Tibial nerve (tissue), 4 donors: ENCODE measurements at regions not wholly inside any gene's neighbourhood (a gene's known extent, or its start where the extent isn't known, plus 50 kb on each side); places are given as distances from the start of the nearest gene placed in this dataset.
"Not testable (repeated sequence)": the region's sequence is repeated elsewhere in the genome, so short reads cannot be mapped to it uniquely, and the experiment has no call there.

Experiments used
- DNase-seq, 2 donors: peaks; one replicate each; pipeline ENCODE4 v3.0.0-alpha.2; 2019; ENCODE audit warnings: low spot score in 2 of 2
- H3K27ac ChIP-seq, 4 donors: fragments of 200-600 bp; sonication (generic) in 3 of 4; one replicate each; pipeline ENCODE4 v1.5.1; 2017 to 2019; ENCODE audit warnings: mild to moderate bottlenecking in 1 of 4
- H3K27me3 ChIP-seq, 2 donors: fragments of 200-600 bp; sonication (generic) in 1 of 2; one replicate each; pipeline versions ENCODE4 v1.5.1 to v1.6.0; 2017 to 2019
- H3K36me3 ChIP-seq, 3 donors: fragments of 200-600 bp; sonication (generic); one replicate each; pipeline ENCODE4 v1.5.1; 2018 to 2019
- H3K4me1 ChIP-seq, 4 donors: fragments of 200-600 bp; sonication (generic) in 3 of 4; one replicate each; pipeline ENCODE4 v1.5.1; 2017 to 2019
- H3K4me3 ChIP-seq, 4 donors: fragments of 200-600 bp; sonication (generic) in 3 of 4; one replicate each; pipeline ENCODE4 v1.5.1; 2017 to 2019; ENCODE audit warnings: mild to moderate bottlenecking in 1 of 4, moderate library complexity in 1 of 4
- H3K9me3 ChIP-seq, 4 donors: fragments of 200-600 bp; sonication (generic) in 3 of 4; one replicate each; pipeline ENCODE4 v1.5.1; 2017 to 2019
- CTCF ChIP-seq, 5 experiments: fragments of 200-600 bp in 3 of 5; fragments of 450-650 bp in 2 of 5; sonication (generic) in 3 of 5; IDR thresholded peaks; one replicate each; pipeline ENCODE4 v1.5.1; 2016 to 2019; ENCODE audit warnings: antibody characterized with exemption in 5 of 5, mild to moderate bottlenecking in 3 of 5, moderate library complexity in 2 of 5
- EP300 ChIP-seq, 2 donors: sonication (generic); formaldehyde crosslinking; IDR thresholded peaks; one replicate each; pipeline ENCODE4 v1.6.1; 2017; ENCODE audit warnings: antibody characterized with exemption in 2 of 2, mild to moderate bottlenecking in 1 of 2
- POLR2A ChIP-seq, 2 donors: fragments of 450-650 bp; IDR thresholded peaks; one replicate each; pipeline ENCODE4 v1.6.1; 2017; ENCODE audit warnings: antibody characterized with exemption in 2 of 2, mild to moderate bottlenecking in 2 of 2, moderate library complexity in 2 of 2
- WGBS, 2 donors: methylation state at CpG; one replicate each; pipeline ENCODE4 v1.1.5; 2018; 5-methylcytosine and 5-hydroxymethylcytosine counted together

- H3K4me1 ChIP-seq, result no peaks in the 10 kb centered on the region
- H3K4me3 ChIP-seq, result no peak overlapping the region
- no peak for DNase-seq
- no peaks in the 10 kb centered on the region for H3K9me3 ChIP-seq
- 25 to 35% methylated on average over 2 of the region's 2 CpGs for WGBS, 2 donors
- H3K27me3 ChIP-seq, result no peaks in the 10 kb centered on the region
- H3K36me3 ChIP-seq, result no peaks in the 10 kb centered on the region
- no peak overlapping the region for H3K27ac ChIP-seq
- TF ChIP-seq EP300 (IDR thresholded peaks at IDR 0.05) (no peak), CTCF (IDR thresholded peaks at IDR 0.05) (no peak), POLR2A (IDR thresholded peaks at IDR 0.05) (no peak)
These were observed 191.3 kb upstream of the KCNJ3 start for GRCh38 chr2:154507186-154507585.

- TF ChIP-seq POLR2A (IDR thresholded peaks at IDR 0.05), result no peak
These were observed 179.6 kb upstream of the KCNJ3 start for GRCh38 chr2:154518872-154519271.

DNA sequence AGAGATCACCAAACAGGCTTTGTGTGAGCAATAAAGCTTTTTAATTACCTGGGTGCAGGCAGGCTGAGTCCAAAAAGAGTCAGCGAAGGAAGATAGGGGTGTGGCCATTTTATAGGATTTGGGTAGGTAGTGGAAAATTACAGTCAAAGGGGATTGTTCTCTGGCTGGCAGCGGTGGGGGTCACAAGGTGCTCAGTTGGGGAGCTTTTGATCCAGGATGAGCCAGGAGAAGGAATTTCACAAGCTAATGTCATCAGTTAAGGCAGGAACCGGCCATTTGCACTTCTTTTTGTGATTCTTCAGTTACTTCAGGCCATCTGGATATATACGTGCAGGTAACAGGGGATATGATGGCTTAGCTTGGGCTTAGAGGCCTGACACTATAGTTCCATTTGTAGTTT is 177.5 kb upstream of the KCNJ3 start:
- H3K4me3 ChIP-seq, DNase-seq, H3K27ac ChIP-seq, H3K36me3 ChIP-seq, H3K27me3 ChIP-seq, H3K9me3 ChIP-seq, H3K4me1 ChIP-seq: not testable (repeated sequence)
- 85 to 90% methylated on average over 4 of the region's 4 CpGs for WGBS, 2 donors

More at GRCh38 chr2:154518872-154519271, 179.6 kb upstream of the KCNJ3 start:
- no peaks in the 10 kb centered on the region for H3K27me3 ChIP-seq
- no peak overlapping the region for H3K27ac ChIP-seq
- no peaks in the 10 kb centered on the region for H3K4me1 ChIP-seq
- H3K4me3 ChIP-seq, result no peak overlapping the region
- no peaks in the 10 kb centered on the region for H3K36me3 ChIP-seq
- DNase-seq, result no peak
- WGBS, 2 donors, result 95 to 96% methylated on average over 1 of the region's 1 CpG
- H3K9me3 ChIP-seq, result no peaks in the 10 kb centered on the region

DNA sequence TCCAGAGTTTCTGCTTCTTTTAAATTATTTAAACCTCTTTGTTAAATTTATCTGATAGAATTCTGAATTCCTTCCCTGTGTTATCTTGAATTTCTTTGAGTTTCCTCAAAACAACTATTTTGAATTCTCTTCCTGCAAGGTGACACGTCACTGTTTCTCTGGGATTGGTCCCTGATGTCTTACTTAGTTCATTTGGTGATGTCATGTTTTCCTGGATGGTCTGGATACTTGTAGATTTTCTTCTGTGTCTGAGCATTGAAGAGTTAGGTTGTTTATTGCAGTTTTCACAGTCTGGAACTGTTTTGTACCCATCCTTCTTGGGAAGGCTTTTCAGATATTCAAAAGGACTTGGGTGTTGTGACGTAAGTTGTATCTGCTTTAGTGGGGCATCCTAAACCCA is 172.3 kb upstream of the KCNJ3 start:
- no peak for DNase-seq
- no peaks in the 10 kb centered on the region for H3K27me3 ChIP-seq
- no peak overlapping the region for H3K4me3 ChIP-seq
- H3K27ac ChIP-seq, result no peak overlapping the region
- no peaks in the 10 kb centered on the region for H3K36me3 ChIP-seq
- WGBS, 2 donors, result 86 to 91% methylated on average over 2 of the region's 2 CpGs
- no peaks in the 10 kb centered on the region for H3K4me1 ChIP-seq
- H3K9me3 ChIP-seq, result no peaks in the 10 kb centered on the region
- TF ChIP-seq CTCF (IDR thresholded peaks at IDR 0.05) (no peak), EP300 (IDR thresholded peaks at IDR 0.05) (no peak), POLR2A (IDR thresholded peaks at IDR 0.05) (no peak)

DNA sequence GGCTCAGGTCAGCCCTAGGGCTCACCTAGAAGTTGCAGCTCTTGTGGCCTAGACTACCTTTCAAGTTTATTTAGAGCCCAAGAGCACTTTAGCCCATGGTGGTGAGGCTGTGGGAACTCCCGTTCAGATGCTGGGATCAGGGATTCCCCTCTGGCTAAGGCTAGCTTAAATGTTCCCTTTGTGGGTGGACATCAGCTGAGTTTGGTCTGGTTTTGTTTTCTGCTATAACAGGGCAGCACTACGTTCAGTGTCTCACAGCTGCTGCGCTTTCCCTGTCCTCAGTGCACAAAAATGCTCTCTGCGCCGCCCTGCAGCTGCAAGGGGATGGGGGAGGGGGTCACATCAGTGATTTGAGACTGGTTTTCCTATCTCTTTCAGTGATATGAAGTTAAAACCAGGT is 170.5 kb upstream of the KCNJ3 start:
- Histone ChIP-seq H3K9me3 (no peaks in the 10 kb centered on the region), H3K36me3 (no peaks in the 10 kb centered on the region), H3K27ac (no peak overlapping the region), H3K4me1 (no peaks in the 10 kb centered on the region), H3K4me3 (no peak overlapping the region), H3K27me3 (no peaks in the 10 kb centered on the region)
- DNase-seq, result no peak
- WGBS, 2 donors, result 65 to 79% methylated on average over 5 of the region's 5 CpGs
- no peak for TF ChIP-seq POLR2A (IDR thresholded peaks at IDR 0.05)
- TF ChIP-seq EP300 (IDR thresholded peaks at IDR 0.05), result no peak
- no peak for TF ChIP-seq CTCF (IDR thresholded peaks at IDR 0.05)

DNA sequence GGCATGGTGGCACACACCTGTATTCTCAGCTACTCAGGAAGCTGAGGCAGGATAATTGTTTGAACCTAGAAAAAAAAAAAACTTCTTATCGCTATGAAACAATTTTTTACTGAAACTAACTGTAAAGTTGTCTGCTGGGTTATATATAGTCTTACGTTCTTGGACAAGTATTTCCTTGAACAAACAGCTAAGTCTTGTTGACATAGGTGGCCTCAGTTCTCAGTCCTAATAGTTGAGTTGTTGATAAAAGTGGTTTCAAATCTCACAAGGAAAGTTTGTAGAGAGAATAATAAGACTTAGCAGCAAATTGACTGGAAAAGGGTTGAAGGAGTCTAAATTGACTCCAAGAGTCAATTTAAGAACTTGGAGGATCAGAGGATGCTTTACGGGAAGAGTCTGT is 166.5 kb upstream of the KCNJ3 start:
- no peak for TF ChIP-seq POLR2A (IDR thresholded peaks at IDR 0.05)
- no peak for TF ChIP-seq EP300 (IDR thresholded peaks at IDR 0.05)
- TF ChIP-seq CTCF (IDR thresholded peaks at IDR 0.05), result no peak
- Histone ChIP-seq H3K36me3 (no peaks in the 10 kb centered on the region), H3K27me3 (no peaks in the 10 kb centered on the region), H3K4me1 (no peaks in the 10 kb centered on the region), H3K4me3 (no peak overlapping the region), H3K27ac (no peak overlapping the region), H3K9me3 (no peaks in the 10 kb centered on the region)
- WGBS, 2 donors, result 64 to 71% methylated on average over 3 of the region's 3 CpGs
- no peak for DNase-seq
